MM.1S (cell line): ENCODE measurements at regions not wholly inside any gene's neighbourhood (a gene's known extent, or its start where the extent isn't known, plus 50 kb on each side); places are given as distances from the start of the nearest gene placed in this dataset.

Experiments used
- CTCF ChIP-seq: fragments of 300-600 bp; sonication (generic); IDR thresholded peaks from 2 replicates; pipeline ENCODE4 v1.5.1; 2016; ENCODE audit warnings: antibody characterized with exemption, low read length, mixed read lengths
- EZH2phosphoT487 ChIP-seq: fragments of 300-600 bp; sonication (generic); IDR thresholded peaks from 2 replicates; pipeline ENCODE4 v1.6.1; 2018; ENCODE audit warnings: antibody characterized with exemption, low read length

GRCh38 chr7:18153183-18153748 lies 125.6 kb upstream of the PRPS1L1 start:
- no peak for TF ChIP-seq EZH2phosphoT487
- no peak for TF ChIP-seq CTCF
